SK-N-MC (cell line): ENCODE measurements at regions not wholly inside any gene's neighbourhood (a gene's known extent, or its start where the extent isn't known, plus 50 kb on each side); places are given as distances from the start of the nearest gene placed in this dataset.

Source experiments
- EZH2 ChIP-seq: fragments of 200-600 bp; sonication (generic); IDR thresholded peaks from one replicate; pipeline ENCODE4 v1.6.1; 2017; ENCODE audit warnings: antibody characterized with exemption
- POLR2AphosphoS5 ChIP-seq: IDR thresholded peaks from 2 replicates; pipeline ENCODE4 v1.6.1; 2012; ENCODE audit warnings: mild to moderate bottlenecking, low read depth, low read length, borderline replicate concordance

DNA sequence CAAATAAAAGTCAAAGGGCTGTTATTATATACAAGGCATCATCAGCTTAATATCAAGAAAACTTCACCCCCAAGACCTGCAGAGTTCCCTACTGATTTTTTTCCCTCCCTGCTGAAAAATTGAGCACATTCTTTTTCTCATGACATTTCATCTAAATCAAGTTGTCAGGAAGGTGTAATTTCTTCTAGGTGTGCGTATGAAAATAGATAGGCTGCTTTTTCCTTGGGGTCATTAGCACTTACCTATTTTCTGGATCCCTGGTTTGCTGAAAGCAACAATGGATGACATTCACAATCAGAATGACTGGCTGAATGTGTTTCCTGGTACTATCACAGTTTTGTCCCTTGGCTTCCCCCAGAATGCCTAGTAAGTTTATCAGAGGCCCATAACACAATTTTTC is 225.0 kb upstream of the KIRREL3 start:
- TF ChIP-seq POLR2AphosphoS5 (no peak), EZH2 (no peak)
